ENCODE measurements at regions not wholly inside any gene's neighbourhood (a gene's known extent, or its start where the extent isn't known, plus 50 kb on each side); places are given as distances from the start of the nearest gene placed in this dataset.

DNA sequence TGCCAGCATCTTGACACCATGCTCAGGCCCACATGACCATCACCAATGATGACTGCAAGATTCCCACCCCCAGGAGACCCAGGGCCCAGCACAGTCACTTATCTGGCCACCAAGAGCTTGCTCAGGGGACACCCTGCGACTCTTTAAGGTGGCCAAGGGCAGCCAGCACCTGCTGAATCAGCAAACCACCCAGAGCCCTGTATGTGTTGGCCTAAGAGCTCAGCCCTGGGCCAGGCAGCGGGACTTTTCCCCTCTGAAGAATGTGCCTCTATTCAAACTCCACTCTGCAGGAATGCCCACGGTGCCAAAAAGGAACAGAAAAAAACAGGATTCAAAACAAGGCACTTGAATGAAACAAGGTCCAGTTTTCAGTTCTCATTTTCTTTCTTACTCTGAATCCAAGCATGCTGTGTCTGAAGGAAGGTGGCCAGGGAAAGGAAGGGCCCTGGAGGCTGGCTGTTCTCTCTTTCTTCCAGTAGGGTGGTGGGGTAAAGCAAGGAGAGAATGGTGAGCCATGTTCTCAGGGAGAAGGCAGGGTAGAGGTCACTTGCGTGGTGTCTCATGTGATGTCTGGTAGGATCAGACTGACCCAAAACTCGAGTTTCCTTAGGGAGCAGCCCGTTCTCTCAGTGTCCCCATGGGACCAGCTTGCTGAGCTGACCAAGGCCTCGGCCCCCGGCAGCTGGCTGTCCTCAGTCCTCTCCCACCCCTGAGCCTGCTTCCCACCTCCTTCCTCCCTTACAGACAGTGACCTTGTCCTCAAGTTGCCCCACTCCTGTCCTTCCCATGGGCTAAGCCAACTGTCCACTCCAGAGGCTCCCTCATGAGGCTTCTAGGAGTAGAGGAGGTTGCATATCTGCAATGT lies 150.0 kb downstream of the RNF152 start:
- 57 to 68% methylated on average over 8 of the region's 8 CpGs for WGBS, 2 donors
- Histone ChIP-seq H3K4me3 (replicated peaks in 1 of 3) (no peak overlapping the region), H3K4me1 (peaks cover 18 to 24% of the 10 kb centered on the region in 2 donors), H3K36me3 (no peaks in the 10 kb centered on the region), H3K27me3 (no peaks in the 10 kb centered on the region), H3K27ac (peak overlapping the region; percentile 61 to 85 (median 65)), H3K9me3 (no peaks in the 10 kb centered on the region)
- TF ChIP-seq POLR2A (IDR thresholded peaks at IDR 0.05), result no peak
- TF ChIP-seq, protein P1, sequence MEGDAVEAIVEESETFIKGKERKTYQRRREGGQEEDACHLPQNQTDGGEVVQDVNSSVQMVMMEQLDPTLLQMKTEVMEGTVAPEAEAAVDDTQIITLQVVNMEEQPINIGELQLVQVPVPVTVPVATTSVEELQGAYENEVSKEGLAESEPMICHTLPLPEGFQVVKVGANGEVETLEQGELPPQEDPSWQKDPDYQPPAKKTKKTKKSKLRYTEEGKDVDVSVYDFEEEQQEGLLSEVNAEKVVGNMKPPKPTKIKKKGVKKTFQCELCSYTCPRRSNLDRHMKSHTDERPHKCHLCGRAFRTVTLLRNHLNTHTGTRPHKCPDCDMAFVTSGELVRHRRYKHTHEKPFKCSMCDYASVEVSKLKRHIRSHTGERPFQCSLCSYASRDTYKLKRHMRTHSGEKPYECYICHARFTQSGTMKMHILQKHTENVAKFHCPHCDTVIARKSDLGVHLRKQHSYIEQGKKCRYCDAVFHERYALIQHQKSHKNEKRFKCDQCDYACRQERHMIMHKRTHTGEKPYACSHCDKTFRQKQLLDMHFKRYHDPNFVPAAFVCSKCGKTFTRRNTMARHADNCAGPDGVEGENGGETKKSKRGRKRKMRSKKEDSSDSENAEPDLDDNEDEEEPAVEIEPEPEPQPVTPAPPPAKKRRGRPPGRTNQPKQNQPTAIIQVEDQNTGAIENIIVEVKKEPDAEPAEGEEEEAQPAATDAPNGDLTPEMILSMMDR (IDR thresholded peaks at IDR 0.05), result no peak
- peak; percentile 42 to 79 for DNase-seq
- intact Hi-C loops (cut with DNase I), result no loop called here

DNA sequence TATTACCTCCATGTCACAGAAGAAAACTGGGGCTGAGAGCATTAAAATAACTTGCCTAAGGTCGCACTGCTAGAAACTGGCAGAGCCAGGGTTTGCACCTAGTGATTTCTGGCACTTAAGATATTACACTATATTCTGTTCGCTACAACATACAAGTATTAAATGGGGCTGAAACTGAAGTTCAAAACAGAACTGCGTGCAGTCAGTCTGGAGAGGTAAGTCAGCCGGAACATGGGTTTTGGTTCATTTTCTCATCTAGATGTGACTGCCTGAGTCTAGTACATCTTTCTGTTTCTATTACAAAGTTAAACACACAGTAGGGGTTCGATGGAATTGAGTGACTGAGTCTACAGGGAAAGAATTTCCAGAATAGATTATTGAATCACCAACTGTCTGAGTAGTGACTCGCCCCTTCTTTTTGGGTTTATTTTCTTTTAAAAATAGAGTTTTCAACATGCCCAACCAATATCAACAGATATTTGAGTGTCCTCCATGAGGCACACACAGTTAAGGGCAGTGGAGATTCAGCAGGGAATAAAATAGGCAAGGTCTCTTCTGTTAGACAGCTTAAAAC lies 150.8 kb downstream of the RNF152 start:
- Histone ChIP-seq H3K4me1 (peaks cover 18 to 24% of the 10 kb centered on the region in 2 donors), H3K27ac (peak overlapping the region; percentile 61 to 85 (median 65)), H3K9me3 (no peaks in the 10 kb centered on the region), H3K27me3 (no peaks in the 10 kb centered on the region), H3K4me3 (replicated peaks in 1 of 3) (no peak overlapping the region), H3K36me3 (no peaks in the 10 kb centered on the region)
- WGBS, 2 donors, result 59 to 70% methylated on average over 6 of the region's 6 CpGs
- DNase-seq, result no peak
- intact Hi-C loops (cut with DNase I), result no loop called here
- TF ChIP-seq, protein P1 (IDR thresholded peaks at IDR 0.05), result no peak
- TF ChIP-seq POLR2A (IDR thresholded peaks at IDR 0.05), result no peak

DNA sequence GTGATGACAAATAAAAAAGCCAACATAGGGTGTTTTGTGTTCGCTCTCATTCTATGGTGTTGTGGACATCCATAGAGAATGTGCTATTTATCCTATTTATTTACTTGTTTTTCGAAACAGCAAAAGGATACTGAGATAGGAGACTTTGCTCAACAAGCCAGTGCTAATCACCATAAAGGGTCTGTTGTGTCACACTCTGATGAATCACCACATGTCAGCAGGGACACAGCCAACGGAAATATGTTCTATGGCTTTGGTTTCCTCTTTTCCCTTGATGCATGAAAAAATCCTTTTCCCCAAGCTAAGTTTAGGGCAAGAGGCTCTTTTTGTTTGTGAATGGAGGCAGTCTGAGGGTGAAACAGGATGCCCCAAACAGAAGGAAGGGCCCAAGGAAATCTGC lies 154.3 kb downstream of the RNF152 start:
- intact Hi-C loops (cut with DNase I), result no loop called here
- 73 to 81% methylated on average over 3 of the region's 3 CpGs for WGBS, 2 donors

DNA sequence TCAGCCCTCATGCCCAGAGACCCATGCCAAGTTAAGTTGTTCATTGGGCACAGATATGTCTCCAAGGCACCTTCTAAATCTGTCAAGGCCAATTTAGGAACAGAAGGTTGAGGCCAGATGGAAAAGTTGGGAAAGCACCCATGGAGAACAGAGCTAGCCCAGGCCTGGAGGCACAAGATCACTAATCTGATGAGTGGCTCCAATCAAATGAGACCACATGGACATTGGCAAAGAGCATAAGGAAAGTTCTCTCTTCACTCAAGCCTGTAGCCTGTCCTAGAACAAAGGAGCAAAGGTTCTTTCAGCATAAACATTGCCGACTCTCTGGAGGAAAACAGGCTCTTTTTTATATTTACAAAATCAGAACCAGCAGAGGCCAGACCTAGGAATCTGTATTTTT lies 154.8 kb downstream of the RNF152 start:
- no peak for DNase-seq
- TF ChIP-seq, protein P1 (IDR thresholded peaks at IDR 0.05), result no peak
- TF ChIP-seq POLR2A (IDR thresholded peaks at IDR 0.05), result no peak
- H3K4me1 ChIP-seq, result peaks cover 12 to 21% of the 10 kb centered on the region in 2 donors
- 68 to 79% methylated on average over 1 of the region's 1 CpG for WGBS, 2 donors
- no peaks in the 10 kb centered on the region for H3K27me3 ChIP-seq
- no peaks in the 10 kb centered on the region for H3K36me3 ChIP-seq
- peak overlapping the region; percentile 54 to 82 (median 73) for H3K27ac ChIP-seq
- intact Hi-C loops (cut with DNase I), result no loop called here
- no peak overlapping the region for H3K4me3 ChIP-seq (replicated peaks in 1 of 3)
- H3K9me3 ChIP-seq, result no peaks in the 10 kb centered on the region

More for the DNA sequence above, 154.3 kb downstream of the RNF152 start:
- Histone ChIP-seq H3K36me3 (no peaks in the 10 kb centered on the region), H3K9me3 (no peaks in the 10 kb centered on the region), H3K4me3 (replicated peaks in 1 of 3) (no peak overlapping the region), H3K27ac (peak overlapping the region; percentile 54 to 82 (median 73)), H3K27me3 (no peaks in the 10 kb centered on the region), H3K4me1 (peaks cover 16 to 24% of the 10 kb centered on the region in 2 donors)
- no peak for DNase-seq
- TF ChIP-seq, protein P1 (IDR thresholded peaks at IDR 0.05), result no peak
- TF ChIP-seq POLR2A (IDR thresholded peaks at IDR 0.05), result no peak

DNA sequence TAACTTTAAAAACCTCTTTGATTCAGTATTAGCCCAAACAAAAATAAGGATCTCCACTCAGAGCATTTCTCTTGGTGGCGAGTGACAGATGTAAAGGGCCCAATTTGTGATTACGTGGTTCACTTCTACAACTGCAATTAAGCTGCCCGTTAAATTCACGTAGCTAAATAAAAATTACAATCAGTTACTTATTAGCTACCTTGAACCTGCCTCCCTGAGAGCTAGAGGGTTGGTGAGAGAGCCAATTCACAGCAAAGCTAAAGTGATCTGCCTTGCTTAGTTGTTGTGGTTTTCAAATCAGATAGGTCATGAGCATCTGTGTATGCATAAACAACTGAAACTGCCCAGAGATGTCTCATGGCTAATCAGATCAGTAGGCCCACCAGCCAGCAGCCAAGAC lies 156.7 kb downstream of the RNF152 start:
- intact Hi-C loops (cut with DNase I), result no loop called here
- Histone ChIP-seq H3K4me3 (replicated peaks in 1 of 3) (no peak overlapping the region), H3K9me3 (no peaks in the 10 kb centered on the region), H3K27me3 (no peaks in the 10 kb centered on the region), H3K27ac (peak overlapping the region in 1 of 3 donors; percentile 73), H3K36me3 (no peaks in the 10 kb centered on the region), H3K4me1 (peaks cover 0 to 10% of the 10 kb centered on the region in 2 donors)
- WGBS, 2 donors, result 89 to 94% methylated on average over 4 of the region's 4 CpGs
- no peak for DNase-seq
- no peak for TF ChIP-seq POLR2A (IDR thresholded peaks at IDR 0.05)
